Epithelial cell of esophagus (primary cell): ENCODE measurements at regions not wholly inside any gene's neighbourhood (a gene's known extent, or its start where the extent isn't known, plus 50 kb on each side); places are given as distances from the start of the nearest gene placed in this dataset.

Experiments used
- DNase-seq: peaks from one replicate; pipeline ENCODE4 v3.0.0; 2010; ENCODE audit warnings: low read depth
- H3K4me3 ChIP-seq: 2 replicates; pipeline ENCODE4 v1.5.1; 2011; ENCODE audit warnings: mild to moderate bottlenecking, low read length, control low read depth
- CTCF ChIP-seq: IDR thresholded peaks from 2 replicates; pipeline ENCODE4 v1.5.1; 2011; ENCODE audit warnings: low read depth, mild to moderate bottlenecking, low read length, control low read depth, inconsistent platforms; ENCODE audit not compliant: insufficient read depth; ENCODE audit errors: missing control alignments

GRCh38 chr1:60973668-60974067 is 108.7 kb upstream of the NFIA start:
- no peak overlapping the region for H3K4me3 ChIP-seq
- no peak for TF ChIP-seq CTCF
- peak; percentile 62 for DNase-seq

DNA sequence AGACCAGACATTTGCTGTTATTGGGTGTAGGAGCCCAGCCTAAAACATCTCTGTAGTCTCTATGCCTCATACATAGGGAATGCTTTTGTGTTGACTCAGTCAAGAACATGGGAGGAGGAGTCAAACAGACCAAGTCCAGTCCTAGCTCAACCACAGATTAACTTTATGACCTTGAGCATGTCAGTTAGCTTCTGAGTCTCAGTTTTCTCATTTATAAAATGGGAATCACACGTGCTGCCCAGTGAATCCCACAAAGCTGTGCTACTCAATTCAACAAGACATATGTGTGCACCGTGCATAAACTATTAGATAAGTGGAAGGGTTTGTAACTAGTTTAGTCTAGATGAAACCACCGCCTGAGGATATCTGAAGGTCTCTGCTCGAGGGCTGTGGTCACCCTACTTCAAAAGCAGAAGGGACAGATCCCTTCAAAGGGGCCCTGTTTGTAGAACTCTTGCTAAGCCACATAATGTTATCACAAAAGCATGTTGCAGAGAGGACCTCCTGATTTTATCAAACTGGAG is 109.5 kb upstream of the NFIA start:
- peak; percentile 82 for DNase-seq

DNA sequence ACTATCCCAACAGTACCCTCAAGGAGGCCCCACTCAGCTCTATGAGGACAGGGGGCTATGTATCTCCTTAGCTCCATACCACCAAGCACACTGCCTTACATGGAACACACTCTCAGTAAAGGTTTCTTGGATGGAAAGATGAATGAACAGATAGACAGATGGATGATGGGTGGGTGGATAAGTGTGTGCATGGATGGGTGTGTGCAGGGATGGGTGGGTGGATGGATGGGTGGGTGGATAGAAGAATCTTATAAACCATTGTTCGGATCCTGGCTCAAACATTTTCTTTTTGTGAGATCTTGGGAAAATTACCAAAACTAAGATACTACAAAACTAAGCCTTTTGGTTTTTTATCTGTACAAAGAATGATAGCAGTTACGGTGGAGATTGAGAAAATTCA is 111.0 kb upstream of the NFIA start:
- TF ChIP-seq CTCF = no peak
- DNase-seq = no peak
- no peak overlapping the region for H3K4me3 ChIP-seq

More for the DNA sequence above, 109.5 kb upstream of the NFIA start:
- no peak overlapping the region for H3K4me3 ChIP-seq
- TF ChIP-seq CTCF = no peak

GRCh38 chr1:60969971-60970509 is 112.3 kb upstream of the NFIA start:
- H3K4me3 ChIP-seq = no peak overlapping the region
- DNase-seq = peak; percentile 54
- TF ChIP-seq CTCF = peak; percentile 56

DNA sequence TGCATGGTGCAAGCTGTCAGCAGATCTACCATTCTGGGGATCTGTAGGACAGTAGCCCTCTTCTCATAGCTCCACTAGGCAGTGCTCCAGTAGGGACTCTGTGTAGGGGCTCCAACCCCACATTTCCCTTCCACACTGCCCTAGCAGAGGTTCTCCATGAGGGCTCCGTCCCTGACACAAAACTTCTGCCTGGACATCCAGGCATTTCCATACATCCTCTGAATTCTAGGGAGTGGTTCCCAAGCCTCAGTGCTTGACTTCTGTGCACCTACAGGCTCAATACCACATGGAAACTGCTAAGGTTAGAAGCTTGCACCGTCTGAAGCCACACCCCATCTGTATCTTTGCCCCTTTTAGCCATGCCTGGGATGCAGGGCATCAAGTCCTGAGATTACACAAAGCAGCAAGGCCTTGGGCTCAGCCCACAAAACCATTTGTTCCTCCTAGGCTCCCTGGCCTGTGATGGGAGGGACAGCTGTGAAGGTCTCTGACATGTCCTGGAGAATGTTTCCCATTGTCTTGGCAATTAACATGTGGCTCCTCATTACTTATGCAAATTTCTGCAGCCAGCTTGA is 117.0 kb upstream of the NFIA start:
- no peak for TF ChIP-seq CTCF
- no peak overlapping the region for H3K4me3 ChIP-seq
- no peak for DNase-seq

GRCh38 chr1:60963167-60963940 is 119.0 kb upstream of the NFIA start:
- no peak for TF ChIP-seq CTCF
- no peak overlapping the region for H3K4me3 ChIP-seq
- DNase-seq = peak; percentile 65
